Body of pancreas (tissue), 4 donors: ENCODE measurements at regions not wholly inside any gene's neighbourhood (a gene's known extent, or its start where the extent isn't known, plus 50 kb on each side); places are given as distances from the start of the nearest gene placed in this dataset.

Source experiments
- ATAC-seq: fragments of 150-250 bp; one replicate; pipeline ENCODE4 v1.9.1; 2016
- DNase-seq, 4 donors: peaks; one replicate each; pipeline ENCODE4 v3.0.0-alpha.2; 2019
- H3K27ac ChIP-seq, 4 donors: fragments of 200-600 bp; sonication (generic); 1 replicate in 3 of 4; 2 replicates in 1 of 4; pipeline versions ENCODE4 v1.5.1 to v1.6.1; 2016 to 2019; ENCODE audit warnings: mild to moderate bottlenecking in 1 of 4, mixed read lengths in 1 of 4, moderate library complexity in 1 of 4
- H3K27me3 ChIP-seq, 2 donors: fragments of 200-600 bp; sonication (generic); one replicate each; pipeline ENCODE4 v1.6.0; 2016; ENCODE audit warnings: mild to moderate bottlenecking in 1 of 2
- H3K36me3 ChIP-seq, 2 donors: fragments of 200-600 bp; sonication (generic); replicated peaks in 1 of 2; 2 replicates each; pipeline ENCODE4 v1.5.1; 2016; ENCODE audit warnings: low read depth in 2 of 2; ENCODE audit not compliant: insufficient read depth in 1 of 2
- H3K4me1 ChIP-seq: fragments of 200-600 bp; sonication (generic); one replicate; pipeline ENCODE4 v1.6.0; 2016
- H3K4me3 ChIP-seq, 2 donors: fragments of 200-600 bp; sonication (generic); 1 replicate in 1 of 2; 2 replicates in 1 of 2; pipeline ENCODE4 v1.5.1; 2016 to 2019
- H3K9me3 ChIP-seq, 3 donors: fragments of 200-600 bp; sonication (generic); 1 replicate in 2 of 3; 2 replicates in 1 of 3; pipeline ENCODE4 v1.5.1; 2016
- CTCF ChIP-seq, 7 experiments: fragments of 450-650 bp in 4 of 7; fragments of 200-600 bp in 3 of 7; sonication (generic) in 3 of 7; IDR thresholded peaks; one replicate each; pipeline ENCODE4 v1.5.1; 2016 to 2019; ENCODE audit warnings: antibody characterized with exemption in 7 of 7
- POLR2A ChIP-seq, 3 donors: fragments of 450-650 bp; IDR thresholded peaks; one replicate each; pipeline ENCODE4 v1.6.1; 2016; ENCODE audit warnings: antibody characterized with exemption in 3 of 3, mild to moderate bottlenecking in 2 of 3
- WGBS, 2 donors: methylation state at CpG; one replicate each; pipeline ENCODE4 v1.1.5; 2017; 5-methylcytosine and 5-hydroxymethylcytosine counted together
- intact Hi-C: fragments of 100-400 bp; cut with DNase I; formaldehyde crosslinking; loops from one replicate; pipeline ENCODE4 v1.15.1; 2023

DNA sequence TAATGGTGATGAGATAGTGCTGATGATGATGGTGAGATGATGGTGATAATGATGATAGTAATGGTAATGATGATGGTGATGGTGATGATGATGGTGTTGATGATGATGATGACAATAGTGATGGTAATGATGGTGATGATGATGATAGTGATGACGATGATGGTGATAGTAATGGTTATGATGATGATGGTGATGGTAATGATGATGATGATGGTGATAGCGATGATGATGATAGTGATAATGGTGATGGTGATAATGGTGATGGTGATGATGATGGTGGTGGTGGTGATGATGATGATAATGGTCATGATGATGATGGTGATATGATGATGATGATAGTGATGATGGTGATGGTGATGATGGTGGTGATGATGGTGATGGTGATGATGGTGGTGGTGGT is 384.6 kb downstream of the MATN1 start:
- Histone ChIP-seq H3K4me3 (no peak overlapping the region), H3K27me3 (no peaks in the 10 kb centered on the region), H3K9me3 (no peaks in the 10 kb centered on the region), H3K4me1 (no peaks in the 10 kb centered on the region), H3K36me3 (no peaks in the 10 kb centered on the region), H3K27ac (no peak overlapping the region)
- WGBS, 2 donors = 85 to 87% methylated on average over 2 of the region's 2 CpGs
- no peak for DNase-seq
- no peak for ATAC-seq
- TF ChIP-seq CTCF (IDR thresholded peaks at IDR 0.05) = no peak
- no peak for TF ChIP-seq POLR2A (IDR thresholded peaks at IDR 0.05)
- intact Hi-C loops = no loop called here

DNA sequence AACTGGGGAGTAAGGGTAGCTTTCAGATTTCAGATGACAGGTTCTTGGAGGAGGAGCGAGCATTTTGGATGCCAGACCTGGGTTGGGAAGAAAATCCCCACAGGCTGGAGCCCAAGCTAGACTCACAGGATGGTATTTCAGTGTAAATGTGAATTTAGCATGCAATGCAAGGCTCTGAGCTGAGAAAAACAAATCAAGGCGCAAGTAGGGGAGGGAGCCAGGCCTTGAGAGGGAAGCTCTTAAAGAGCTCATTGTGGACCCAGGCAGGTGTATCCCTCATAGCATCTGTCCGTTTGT is 386.1 kb downstream of the MATN1 start:
- WGBS, 2 donors = 66 to 70% methylated on average over 3 of the region's 3 CpGs
- no peaks in the 10 kb centered on the region for H3K27me3 ChIP-seq
- DNase-seq (no peak), ATAC-seq (no peak)
- intact Hi-C loops = no loop called here
- H3K27ac ChIP-seq = no peak overlapping the region
- H3K9me3 ChIP-seq = no peaks in the 10 kb centered on the region
- no peak overlapping the region for H3K4me3 ChIP-seq
- H3K36me3 ChIP-seq = no peaks in the 10 kb centered on the region
- TF ChIP-seq POLR2A (IDR thresholded peaks at IDR 0.05) (no peak), CTCF (IDR thresholded peaks at IDR 0.05) (no peak)
- H3K4me1 ChIP-seq = no peaks in the 10 kb centered on the region

- intact Hi-C loops = no loop called here
- Histone ChIP-seq H3K27ac (no peak overlapping the region), H3K4me3 (no peak overlapping the region), H3K4me1 (no peaks in the 10 kb centered on the region), H3K27me3 (no peaks in the 10 kb centered on the region), H3K9me3 (no peaks in the 10 kb centered on the region), H3K36me3 (no peaks in the 10 kb centered on the region)
- TF ChIP-seq POLR2A (IDR thresholded peaks at IDR 0.05) (no peak), CTCF (IDR thresholded peaks at IDR 0.05) (no peak)
- 62 to 74% methylated on average over 6 to 16 of the region's 16 CpGs for WGBS, 2 donors
- ATAC-seq (no peak), DNase-seq (no peak)
Measured at GRCh38 chr1:30336550-30337323, 386.6 kb downstream of the MATN1 start.

DNA sequence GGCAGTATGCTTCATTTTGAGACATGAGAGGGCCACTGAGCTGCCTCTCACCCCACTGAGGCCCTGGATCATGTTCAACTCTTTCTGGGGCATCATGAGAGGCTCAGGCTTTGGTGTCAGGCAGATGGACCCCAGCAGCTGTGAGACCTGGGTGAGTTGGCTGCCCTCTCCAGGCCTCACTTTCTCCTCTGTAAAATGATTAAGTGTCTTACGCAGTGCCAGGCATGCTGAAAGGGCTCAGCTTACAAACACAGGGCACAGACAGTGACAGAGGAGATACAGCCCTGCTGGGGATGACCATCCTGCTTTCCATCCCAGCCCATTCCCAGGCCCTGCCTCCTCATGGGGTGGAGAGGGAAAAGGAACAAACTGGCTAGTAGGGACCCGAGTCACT is 387.4 kb downstream of the MATN1 start:
- TF ChIP-seq CTCF (IDR thresholded peaks at IDR 0.05) = no peak
- no peak for TF ChIP-seq POLR2A (IDR thresholded peaks at IDR 0.05)
- Histone ChIP-seq H3K27me3 (no peaks in the 10 kb centered on the region), H3K27ac (no peak overlapping the region), H3K4me3 (no peak overlapping the region), H3K36me3 (no peaks in the 10 kb centered on the region), H3K4me1 (no peaks in the 10 kb centered on the region), H3K9me3 (no peaks in the 10 kb centered on the region)
- 83 to 92% methylated on average over 2 of the region's 2 CpGs for WGBS, 2 donors
- intact Hi-C loops = no loop called here
- ATAC-seq = no peak
- no peak for DNase-seq

DNA sequence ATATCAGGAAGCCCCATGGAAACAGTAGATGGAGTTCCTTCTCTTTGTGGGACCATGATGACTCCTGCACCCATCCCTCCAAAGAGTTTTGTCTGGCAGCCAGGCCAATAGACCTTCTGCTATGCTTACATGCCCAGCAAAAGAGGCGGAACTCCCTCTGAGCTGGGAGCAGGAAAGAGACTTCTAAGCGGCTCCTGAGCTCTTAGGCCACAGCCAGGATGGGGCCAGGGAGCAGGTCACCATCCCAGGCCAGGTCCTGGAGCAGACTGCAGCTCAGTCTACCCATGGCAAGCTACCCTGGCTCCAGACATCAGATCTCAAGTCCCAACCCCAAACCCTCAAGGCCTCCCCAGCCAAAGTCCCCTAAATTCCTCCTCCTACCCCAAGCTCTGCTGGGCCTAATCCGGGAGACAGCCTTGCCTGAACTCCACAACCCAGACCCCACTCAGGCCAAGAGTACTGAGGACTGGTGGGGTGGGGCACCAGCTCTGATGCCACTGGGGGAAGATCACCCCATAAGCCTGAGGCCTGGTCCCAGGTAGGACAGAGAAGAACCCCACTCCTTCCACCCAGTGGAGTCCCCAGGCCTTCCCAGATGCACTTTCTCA is 387.9 kb downstream of the MATN1 start:
- DNase-seq (no peak), ATAC-seq (no peak)
- Histone ChIP-seq H3K36me3 (no peaks in the 10 kb centered on the region), H3K9me3 (no peaks in the 10 kb centered on the region), H3K4me3 (no peak overlapping the region), H3K27me3 (no peaks in the 10 kb centered on the region), H3K27ac (no peak overlapping the region), H3K4me1 (no peaks in the 10 kb centered on the region)
- intact Hi-C loops = no loop called here
- TF ChIP-seq POLR2A (IDR thresholded peaks at IDR 0.05) (no peak), CTCF (IDR thresholded peaks at IDR 0.05) (no peak)
- WGBS, 2 donors = 93% methylated on average over 3 of the region's 3 CpGs; no CpG with 5 or more reads in 1 of the 2 donors
